ENCODE measurements at regions not wholly inside any gene's neighbourhood (a gene's known extent, or its start where the extent isn't known, plus 50 kb on each side); places are given as distances from the start of the nearest gene placed in this dataset.
"Not testable (repeated sequence)": the region's sequence is repeated elsewhere in the genome, so short reads cannot be mapped to it uniquely, and the experiment has no call there.

DNA sequence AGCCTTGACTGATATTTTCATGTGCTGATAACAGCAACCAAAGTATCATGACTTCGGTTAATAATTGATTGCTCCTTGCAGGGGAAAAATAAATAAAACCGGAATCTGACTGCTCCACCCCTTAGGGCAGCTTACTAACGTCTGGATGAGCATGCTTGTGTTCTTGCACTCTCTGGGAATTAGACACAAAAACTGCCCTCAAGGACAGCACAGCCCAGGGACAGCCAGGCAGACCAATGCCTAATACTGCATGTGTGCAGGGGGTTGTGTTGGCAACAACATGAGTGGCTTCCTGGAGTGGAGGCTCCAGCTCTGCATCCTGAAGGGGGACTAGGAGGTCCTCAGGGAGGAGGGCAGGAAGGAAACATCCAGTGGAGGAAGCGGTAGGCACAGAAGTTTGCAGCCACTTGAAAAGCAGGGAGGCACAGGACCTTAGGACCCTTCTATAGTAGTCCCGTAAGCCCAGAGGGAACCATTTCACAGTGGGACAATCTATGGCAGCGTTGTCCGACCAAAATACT is 205.4 kb upstream of the IRF2BP2 start:
- TF ChIP-seq, protein P1, sequence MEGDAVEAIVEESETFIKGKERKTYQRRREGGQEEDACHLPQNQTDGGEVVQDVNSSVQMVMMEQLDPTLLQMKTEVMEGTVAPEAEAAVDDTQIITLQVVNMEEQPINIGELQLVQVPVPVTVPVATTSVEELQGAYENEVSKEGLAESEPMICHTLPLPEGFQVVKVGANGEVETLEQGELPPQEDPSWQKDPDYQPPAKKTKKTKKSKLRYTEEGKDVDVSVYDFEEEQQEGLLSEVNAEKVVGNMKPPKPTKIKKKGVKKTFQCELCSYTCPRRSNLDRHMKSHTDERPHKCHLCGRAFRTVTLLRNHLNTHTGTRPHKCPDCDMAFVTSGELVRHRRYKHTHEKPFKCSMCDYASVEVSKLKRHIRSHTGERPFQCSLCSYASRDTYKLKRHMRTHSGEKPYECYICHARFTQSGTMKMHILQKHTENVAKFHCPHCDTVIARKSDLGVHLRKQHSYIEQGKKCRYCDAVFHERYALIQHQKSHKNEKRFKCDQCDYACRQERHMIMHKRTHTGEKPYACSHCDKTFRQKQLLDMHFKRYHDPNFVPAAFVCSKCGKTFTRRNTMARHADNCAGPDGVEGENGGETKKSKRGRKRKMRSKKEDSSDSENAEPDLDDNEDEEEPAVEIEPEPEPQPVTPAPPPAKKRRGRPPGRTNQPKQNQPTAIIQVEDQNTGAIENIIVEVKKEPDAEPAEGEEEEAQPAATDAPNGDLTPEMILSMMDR (IDR thresholded peaks at IDR 0.05; ENCODE audit: insufficient read depth, low read depth, low read length) = not testable (repeated sequence)
- not testable (repeated sequence) for TF ChIP-seq EZH2 (IDR thresholded peaks at IDR 0.05; ENCODE audit: insufficient read depth, low read length)

All from astrocyte (in vitro differentiated cells and primary cell).